ENCODE measurements at regions not wholly inside any gene's neighbourhood (a gene's known extent, or its start where the extent isn't known, plus 50 kb on each side); places are given as distances from the start of the nearest gene placed in this dataset.

- TF ChIP-seq, protein P1, sequence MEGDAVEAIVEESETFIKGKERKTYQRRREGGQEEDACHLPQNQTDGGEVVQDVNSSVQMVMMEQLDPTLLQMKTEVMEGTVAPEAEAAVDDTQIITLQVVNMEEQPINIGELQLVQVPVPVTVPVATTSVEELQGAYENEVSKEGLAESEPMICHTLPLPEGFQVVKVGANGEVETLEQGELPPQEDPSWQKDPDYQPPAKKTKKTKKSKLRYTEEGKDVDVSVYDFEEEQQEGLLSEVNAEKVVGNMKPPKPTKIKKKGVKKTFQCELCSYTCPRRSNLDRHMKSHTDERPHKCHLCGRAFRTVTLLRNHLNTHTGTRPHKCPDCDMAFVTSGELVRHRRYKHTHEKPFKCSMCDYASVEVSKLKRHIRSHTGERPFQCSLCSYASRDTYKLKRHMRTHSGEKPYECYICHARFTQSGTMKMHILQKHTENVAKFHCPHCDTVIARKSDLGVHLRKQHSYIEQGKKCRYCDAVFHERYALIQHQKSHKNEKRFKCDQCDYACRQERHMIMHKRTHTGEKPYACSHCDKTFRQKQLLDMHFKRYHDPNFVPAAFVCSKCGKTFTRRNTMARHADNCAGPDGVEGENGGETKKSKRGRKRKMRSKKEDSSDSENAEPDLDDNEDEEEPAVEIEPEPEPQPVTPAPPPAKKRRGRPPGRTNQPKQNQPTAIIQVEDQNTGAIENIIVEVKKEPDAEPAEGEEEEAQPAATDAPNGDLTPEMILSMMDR (IDR thresholded peaks at IDR 0.05; ENCODE audit: insufficient read depth, low read length), result no peak
- TF ChIP-seq POLR2AphosphoS5 (IDR thresholded peaks at IDR 0.05; ENCODE audit: low read depth) (no peak), GABPA (IDR thresholded peaks at IDR 0.05; ENCODE audit: low read depth) (no peak), SPI1 (IDR thresholded peaks at IDR 0.05; ENCODE audit: borderline replicate concordance, low read depth) (no peak)
- TF ChIP-seq, protein P2, sequence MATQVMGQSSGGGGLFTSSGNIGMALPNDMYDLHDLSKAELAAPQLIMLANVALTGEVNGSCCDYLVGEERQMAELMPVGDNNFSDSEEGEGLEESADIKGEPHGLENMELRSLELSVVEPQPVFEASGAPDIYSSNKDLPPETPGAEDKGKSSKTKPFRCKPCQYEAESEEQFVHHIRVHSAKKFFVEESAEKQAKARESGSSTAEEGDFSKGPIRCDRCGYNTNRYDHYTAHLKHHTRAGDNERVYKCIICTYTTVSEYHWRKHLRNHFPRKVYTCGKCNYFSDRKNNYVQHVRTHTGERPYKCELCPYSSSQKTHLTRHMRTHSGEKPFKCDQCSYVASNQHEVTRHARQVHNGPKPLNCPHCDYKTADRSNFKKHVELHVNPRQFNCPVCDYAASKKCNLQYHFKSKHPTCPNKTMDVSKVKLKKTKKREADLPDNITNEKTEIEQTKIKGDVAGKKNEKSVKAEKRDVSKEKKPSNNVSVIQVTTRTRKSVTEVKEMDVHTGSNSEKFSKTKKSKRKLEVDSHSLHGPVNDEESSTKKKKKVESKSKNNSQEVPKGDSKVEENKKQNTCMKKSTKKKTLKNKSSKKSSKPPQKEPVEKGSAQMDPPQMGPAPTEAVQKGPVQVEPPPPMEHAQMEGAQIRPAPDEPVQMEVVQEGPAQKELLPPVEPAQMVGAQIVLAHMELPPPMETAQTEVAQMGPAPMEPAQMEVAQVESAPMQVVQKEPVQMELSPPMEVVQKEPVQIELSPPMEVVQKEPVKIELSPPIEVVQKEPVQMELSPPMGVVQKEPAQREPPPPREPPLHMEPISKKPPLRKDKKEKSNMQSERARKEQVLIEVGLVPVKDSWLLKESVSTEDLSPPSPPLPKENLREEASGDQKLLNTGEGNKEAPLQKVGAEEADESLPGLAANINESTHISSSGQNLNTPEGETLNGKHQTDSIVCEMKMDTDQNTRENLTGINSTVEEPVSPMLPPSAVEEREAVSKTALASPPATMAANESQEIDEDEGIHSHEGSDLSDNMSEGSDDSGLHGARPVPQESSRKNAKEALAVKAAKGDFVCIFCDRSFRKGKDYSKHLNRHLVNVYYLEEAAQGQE (IDR thresholded peaks at IDR 0.05; ENCODE audit: insufficient replicate concordance, low read depth), result no peak
Observed at GRCh38 chr18:28582724-28583123, 405.8 kb upstream of the CDH2 start.
